GM20000 (cell line): ENCODE measurements at regions not wholly inside any gene's neighbourhood (a gene's known extent, or its start where the extent isn't known, plus 50 kb on each side); places are given as distances from the start of the nearest gene placed in this dataset.

Experiments used
- DNase-seq: peaks from one replicate; pipeline ENCODE4 v3.0.0; 2012; ENCODE audit warnings: low spot score
- CTCF ChIP-seq: IDR thresholded peaks from 2 replicates; pipeline ENCODE4 v1.5.1; 2012; ENCODE audit warnings: mild to moderate bottlenecking, control low read depth; ENCODE audit errors: extremely low read depth, missing control alignments

DNA sequence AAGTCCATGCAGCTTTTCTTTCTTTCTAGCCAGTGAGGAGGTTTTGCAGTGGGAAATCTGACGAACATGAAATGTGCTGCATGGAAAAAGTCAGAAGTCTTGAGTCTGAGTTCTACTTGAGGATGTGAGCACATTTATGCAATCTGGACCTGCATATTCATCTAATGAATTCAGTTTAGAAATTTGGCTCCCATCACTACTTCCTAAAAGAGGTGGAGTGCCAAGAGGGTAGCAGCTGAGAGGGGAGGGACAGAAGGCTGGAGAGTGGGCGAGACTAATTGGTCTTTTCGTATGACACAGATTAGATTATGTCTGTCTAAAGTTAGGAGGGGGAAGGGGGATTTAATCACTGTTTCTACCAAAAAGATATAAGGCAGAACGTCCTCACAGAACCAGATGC is 535.9 kb downstream of the IQCM start:
- no peak for TF ChIP-seq CTCF
- DNase-seq: no peak

- DNase-seq: no peak
- TF ChIP-seq CTCF: no peak
Measured at GRCh38 chr4:149279331-149279730, 536.3 kb downstream of the IQCM start.

- DNase-seq: no peak
- TF ChIP-seq CTCF: no peak
Measured at GRCh38 chr4:149277705-149278104, 537.9 kb downstream of the IQCM start.

GRCh38 chr4:149269835-149270234 is 545.8 kb downstream of the IQCM start:
- no peak for DNase-seq
- TF ChIP-seq CTCF: no peak

DNA sequence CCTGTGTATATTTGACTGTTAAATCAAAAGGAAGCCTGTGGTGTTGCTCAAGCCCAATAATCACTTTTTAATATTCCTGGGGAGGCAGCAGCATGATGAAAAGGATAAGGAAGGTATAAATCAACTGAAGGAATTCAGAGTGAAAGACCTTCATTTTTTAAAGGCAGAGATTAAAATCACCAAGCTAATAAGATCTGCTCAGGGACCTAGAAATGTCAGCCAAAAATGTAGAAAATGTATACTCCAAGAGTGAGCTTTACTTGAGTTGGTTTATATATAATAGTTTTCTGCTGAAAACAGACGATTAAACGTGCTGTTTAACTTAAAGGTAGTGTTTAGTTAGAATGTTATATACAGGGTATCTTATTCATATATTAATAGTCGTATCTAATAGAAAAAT is 549.3 kb downstream of the IQCM start:
- no peak for DNase-seq
- TF ChIP-seq CTCF: no peak

DNA sequence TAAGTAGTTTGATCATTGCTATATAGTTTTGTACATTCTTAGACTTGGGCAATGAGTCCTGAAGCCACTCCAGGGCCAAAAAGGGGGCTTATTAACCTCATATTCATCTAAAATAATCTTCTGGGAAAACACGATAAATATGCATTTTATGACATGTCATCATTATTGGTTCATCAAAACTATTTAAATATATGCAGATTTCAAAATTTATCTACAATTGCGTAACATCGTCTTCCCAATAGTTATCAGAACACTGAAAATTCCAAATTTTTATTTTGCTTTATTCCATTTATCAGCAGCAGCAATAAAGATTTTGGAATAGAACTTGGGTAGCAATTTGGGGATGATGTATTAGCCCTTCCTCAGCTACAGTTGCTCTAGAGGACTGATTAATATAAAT is 550.0 kb downstream of the IQCM start:
- no peak for TF ChIP-seq CTCF
- DNase-seq: no peak

GRCh38 chr4:149264093-149264733 is 551.4 kb downstream of the IQCM start:
- TF ChIP-seq CTCF: peak; percentile 68
- DNase-seq: peak; percentile 10
